ENCODE measurements at regions not wholly inside any gene's neighbourhood (a gene's known extent, or its start where the extent isn't known, plus 50 kb on each side); places are given as distances from the start of the nearest gene placed in this dataset.

DNA sequence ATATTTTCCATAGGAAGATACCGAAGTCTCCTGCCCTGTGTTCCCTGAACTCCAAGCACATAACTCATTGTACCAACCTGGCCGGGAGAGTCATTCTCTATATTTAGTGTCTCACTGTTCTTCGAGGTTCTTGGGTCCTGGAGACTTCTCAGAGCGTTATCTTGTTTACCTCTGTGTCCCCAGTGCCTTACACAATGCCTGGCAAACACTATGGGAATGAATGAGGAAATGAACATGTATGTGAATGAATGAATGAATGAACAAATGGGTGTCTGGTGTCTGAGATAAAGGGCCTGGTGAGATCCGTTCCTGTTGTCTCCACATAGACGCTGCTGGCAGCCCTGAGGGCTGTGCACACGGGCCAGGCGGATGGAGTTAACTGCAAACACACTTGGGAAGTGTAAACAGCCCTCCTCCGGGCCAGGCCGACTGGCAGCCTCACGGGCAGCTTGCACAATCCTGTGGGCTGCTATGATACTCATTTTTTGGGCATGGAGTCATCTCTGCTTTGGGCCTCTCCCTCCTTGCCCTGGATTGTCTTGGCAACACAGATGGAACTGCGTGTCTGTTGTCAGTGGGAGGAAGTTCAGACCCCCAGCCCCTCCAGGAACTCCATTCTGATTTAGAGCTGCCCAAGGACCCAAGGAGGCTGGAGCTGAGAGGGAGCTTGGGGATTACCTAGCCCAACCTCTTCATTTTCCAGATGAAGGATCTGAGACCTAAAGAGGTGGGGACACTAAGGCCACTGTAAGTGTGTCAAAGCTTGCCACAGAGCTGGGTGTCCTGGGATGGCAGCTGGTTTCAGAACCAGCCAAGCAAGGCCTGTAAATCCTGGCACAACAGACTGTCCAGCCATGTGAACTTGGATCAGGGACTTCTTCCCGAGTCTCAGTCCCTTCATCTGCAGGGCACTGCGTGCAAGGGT is 124.4 kb downstream of the INHBB start (continued):
- TF ChIP-seq, protein P1, sequence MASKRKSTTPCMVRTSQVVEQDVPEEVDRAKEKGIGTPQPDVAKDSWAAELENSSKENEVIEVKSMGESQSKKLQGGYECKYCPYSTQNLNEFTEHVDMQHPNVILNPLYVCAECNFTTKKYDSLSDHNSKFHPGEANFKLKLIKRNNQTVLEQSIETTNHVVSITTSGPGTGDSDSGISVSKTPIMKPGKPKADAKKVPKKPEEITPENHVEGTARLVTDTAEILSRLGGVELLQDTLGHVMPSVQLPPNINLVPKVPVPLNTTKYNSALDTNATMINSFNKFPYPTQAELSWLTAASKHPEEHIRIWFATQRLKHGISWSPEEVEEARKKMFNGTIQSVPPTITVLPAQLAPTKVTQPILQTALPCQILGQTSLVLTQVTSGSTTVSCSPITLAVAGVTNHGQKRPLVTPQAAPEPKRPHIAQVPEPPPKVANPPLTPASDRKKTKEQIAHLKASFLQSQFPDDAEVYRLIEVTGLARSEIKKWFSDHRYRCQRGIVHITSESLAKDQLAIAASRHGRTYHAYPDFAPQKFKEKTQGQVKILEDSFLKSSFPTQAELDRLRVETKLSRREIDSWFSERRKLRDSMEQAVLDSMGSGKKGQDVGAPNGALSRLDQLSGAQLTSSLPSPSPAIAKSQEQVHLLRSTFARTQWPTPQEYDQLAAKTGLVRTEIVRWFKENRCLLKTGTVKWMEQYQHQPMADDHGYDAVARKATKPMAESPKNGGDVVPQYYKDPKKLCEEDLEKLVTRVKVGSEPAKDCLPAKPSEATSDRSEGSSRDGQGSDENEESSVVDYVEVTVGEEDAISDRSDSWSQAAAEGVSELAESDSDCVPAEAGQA (IDR thresholded peaks at IDR 0.05; ENCODE audit: low read depth), result 0 out of 2 replicates have a peak, but pooled peaks have one; percentile 36
- TF ChIP-seq, protein P1 (CRISPR knock-in tag; IDR thresholded peaks at IDR 0.05; ENCODE audit: borderline replicate concordance), result no peak
- TF ChIP-seq MED13 (CRISPR knock-in tag; IDR thresholded peaks at IDR 0.05) (no peak), ZNF205 (CRISPR knock-in tag; IDR thresholded peaks at IDR 0.05) (peak; percentile 87; the same call in 1 of the 2 replicates), GTF2F1 (IDR thresholded peaks at IDR 0.05; ENCODE audit: low read length) (no peak), ZNF264 (CRISPR knock-in tag; IDR thresholded peaks at IDR 0.05) (no peak), ZNF772 (CRISPR knock-in tag; IDR thresholded peaks at IDR 0.05) (peak; percentile 64; the same call in 1 of the 2 replicates), HNRNPL (IDR thresholded peaks at IDR 0.05; ENCODE audit: low read depth, low read length) (peak; percentile 94), ZNF501 (CRISPR knock-in tag; IDR thresholded peaks at IDR 0.05) (peak; percentile 96), ZFP62 (CRISPR knock-in tag; IDR thresholded peaks at IDR 0.05) (no peak), ZNF792 (CRISPR knock-in tag; IDR thresholded peaks at IDR 0.05) (peak; percentile 79), FOXM1 (CRISPR knock-in tag; IDR thresholded peaks at IDR 0.05) (no peak), ZNF552 (CRISPR knock-in tag; IDR thresholded peaks at IDR 0.05; ENCODE audit: borderline replicate concordance) (no peak), ZNF816 (CRISPR knock-in tag; IDR thresholded peaks at IDR 0.05; ENCODE audit: borderline replicate concordance) (peak; percentile 76; the same call in 1 of the 2 replicates), PAX8 (CRISPR knock-in tag; IDR thresholded peaks at IDR 0.05; ENCODE audit: borderline replicate concordance) (peak; percentile 49; the same call in 1 of the 2 replicates), CHCHD3 (CRISPR knock-in tag; IDR thresholded peaks at IDR 0.05) (no peak)
- TF ChIP-seq, protein P2, sequence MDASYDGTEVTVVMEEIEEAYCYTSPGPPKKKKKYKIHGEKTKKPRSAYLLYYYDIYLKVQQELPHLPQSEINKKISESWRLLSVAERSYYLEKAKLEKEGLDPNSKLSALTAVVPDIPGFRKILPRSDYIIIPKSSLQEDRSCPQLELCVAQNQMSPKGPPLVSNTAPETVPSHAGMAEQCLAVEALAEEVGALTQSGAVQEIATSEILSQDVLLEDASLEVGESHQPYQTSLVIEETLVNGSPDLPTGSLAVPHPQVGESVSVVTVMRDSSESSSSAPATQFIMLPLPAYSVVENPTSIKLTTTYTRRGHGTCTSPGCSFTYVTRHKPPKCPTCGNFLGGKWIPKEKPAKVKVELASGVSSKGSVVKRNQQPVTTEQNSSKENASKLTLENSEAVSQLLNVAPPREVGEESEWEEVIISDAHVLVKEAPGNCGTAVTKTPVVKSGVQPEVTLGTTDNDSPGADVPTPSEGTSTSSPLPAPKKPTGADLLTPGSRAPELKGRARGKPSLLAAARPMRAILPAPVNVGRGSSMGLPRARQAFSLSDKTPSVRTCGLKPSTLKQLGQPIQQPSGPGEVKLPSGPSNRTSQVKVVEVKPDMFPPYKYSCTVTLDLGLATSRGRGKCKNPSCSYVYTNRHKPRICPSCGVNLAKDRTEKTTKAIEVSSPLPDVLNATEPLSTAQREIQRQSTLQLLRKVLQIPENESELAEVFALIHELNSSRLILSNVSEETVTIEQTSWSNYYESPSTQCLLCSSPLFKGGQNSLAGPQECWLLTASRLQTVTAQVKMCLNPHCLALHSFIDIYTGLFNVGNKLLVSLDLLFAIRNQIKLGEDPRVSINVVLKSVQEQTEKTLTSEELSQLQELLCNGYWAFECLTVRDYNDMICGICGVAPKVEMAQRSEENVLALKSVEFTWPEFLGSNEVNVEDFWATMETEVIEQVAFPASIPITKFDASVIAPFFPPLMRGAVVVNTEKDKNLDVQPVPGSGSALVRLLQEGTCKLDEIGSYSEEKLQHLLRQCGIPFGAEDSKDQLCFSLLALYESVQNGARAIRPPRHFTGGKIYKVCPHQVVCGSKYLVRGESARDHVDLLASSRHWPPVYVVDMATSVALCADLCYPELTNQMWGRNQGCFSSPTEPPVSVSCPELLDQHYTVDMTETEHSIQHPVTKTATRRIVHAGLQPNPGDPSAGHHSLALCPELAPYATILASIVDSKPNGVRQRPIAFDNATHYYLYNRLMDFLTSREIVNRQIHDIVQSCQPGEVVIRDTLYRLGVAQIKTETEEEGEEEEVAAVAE (CRISPR knock-in tag; IDR thresholded peaks at IDR 0.05; ENCODE audit: borderline replicate concordance), result no peak
- TF ChIP-seq, protein P3, sequence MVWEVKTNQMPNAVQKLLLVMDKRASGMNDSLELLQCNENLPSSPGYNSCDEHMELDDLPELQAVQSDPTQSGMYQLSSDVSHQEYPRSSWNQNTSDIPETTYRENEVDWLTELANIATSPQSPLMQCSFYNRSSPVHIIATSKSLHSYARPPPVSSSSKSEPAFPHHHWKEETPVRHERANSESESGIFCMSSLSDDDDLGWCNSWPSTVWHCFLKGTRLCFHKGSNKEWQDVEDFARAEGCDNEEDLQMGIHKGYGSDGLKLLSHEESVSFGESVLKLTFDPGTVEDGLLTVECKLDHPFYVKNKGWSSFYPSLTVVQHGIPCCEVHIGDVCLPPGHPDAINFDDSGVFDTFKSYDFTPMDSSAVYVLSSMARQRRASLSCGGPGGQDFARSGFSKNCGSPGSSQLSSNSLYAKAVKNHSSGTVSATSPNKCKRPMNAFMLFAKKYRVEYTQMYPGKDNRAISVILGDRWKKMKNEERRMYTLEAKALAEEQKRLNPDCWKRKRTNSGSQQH (CRISPR knock-in tag; IDR thresholded peaks at IDR 0.05; ENCODE audit: low read depth), result no peak
